Peyer's patch (tissue), 4 donors: ENCODE measurements at regions not wholly inside any gene's neighbourhood (a gene's known extent, or its start where the extent isn't known, plus 50 kb on each side); places are given as distances from the start of the nearest gene placed in this dataset.
"Not testable (repeated sequence)": the region's sequence is repeated elsewhere in the genome, so short reads cannot be mapped to it uniquely, and the experiment has no call there.

Experiments
- POLR2A ChIP-seq, 2 donors: fragments of 450-650 bp; IDR thresholded peaks; one replicate each; pipeline ENCODE4 v1.5.1; 2017; ENCODE audit warnings: antibody characterized with exemption in 2 of 2, mild to moderate bottlenecking in 2 of 2, moderate library complexity in 2 of 2
- TF ChIP-seq, protein P1 (sequence below), 6 experiments: fragments of 450-650 bp in 4 of 6; fragments of 200-600 bp in 2 of 6; sonication (generic) in 1 of 6; IDR thresholded peaks; one replicate each; pipeline ENCODE4 v1.5.1; 2017 to 2019; ENCODE audit warnings: antibody characterized with exemption in 6 of 6, mild to moderate bottlenecking in 3 of 6, moderate library complexity in 1 of 6

DNA sequence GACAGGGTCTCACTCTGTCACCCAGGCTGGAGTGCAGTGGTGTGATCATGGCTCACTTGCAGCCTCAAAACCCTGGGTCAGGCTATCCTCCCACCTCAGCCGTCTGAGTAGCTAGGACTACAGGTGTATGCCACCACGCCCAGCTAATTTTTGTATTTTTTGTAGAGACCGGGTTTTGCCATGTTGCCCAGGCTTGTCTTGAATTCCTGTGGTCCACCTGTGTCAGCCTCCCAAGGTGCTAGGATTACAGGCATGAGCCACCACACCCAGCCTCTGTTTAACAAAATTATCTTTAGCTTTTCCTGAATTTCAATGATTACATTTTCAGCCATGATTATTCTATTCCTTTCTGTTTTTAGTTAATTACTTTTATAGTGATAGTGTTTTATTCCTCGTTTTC, 255.1 kb upstream of the MGAT5 start:
- not testable (repeated sequence) for TF ChIP-seq POLR2A (IDR thresholded peaks at IDR 0.05)
- TF ChIP-seq, protein P1, sequence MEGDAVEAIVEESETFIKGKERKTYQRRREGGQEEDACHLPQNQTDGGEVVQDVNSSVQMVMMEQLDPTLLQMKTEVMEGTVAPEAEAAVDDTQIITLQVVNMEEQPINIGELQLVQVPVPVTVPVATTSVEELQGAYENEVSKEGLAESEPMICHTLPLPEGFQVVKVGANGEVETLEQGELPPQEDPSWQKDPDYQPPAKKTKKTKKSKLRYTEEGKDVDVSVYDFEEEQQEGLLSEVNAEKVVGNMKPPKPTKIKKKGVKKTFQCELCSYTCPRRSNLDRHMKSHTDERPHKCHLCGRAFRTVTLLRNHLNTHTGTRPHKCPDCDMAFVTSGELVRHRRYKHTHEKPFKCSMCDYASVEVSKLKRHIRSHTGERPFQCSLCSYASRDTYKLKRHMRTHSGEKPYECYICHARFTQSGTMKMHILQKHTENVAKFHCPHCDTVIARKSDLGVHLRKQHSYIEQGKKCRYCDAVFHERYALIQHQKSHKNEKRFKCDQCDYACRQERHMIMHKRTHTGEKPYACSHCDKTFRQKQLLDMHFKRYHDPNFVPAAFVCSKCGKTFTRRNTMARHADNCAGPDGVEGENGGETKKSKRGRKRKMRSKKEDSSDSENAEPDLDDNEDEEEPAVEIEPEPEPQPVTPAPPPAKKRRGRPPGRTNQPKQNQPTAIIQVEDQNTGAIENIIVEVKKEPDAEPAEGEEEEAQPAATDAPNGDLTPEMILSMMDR (IDR thresholded peaks at IDR 0.05): not testable (repeated sequence)
